ENCODE measurements at regions not wholly inside any gene's neighbourhood (a gene's known extent, or its start where the extent isn't known, plus 50 kb on each side); places are given as distances from the start of the nearest gene placed in this dataset.

- TF ChIP-seq CTCF (conservative IDR thresholded peaks at IDR 0.05 in 1 of 2, IDR thresholded peaks at IDR 0.05 in 1 of 2; ENCODE audit: extremely low read depth in 1 of 2, insufficient read depth in 1 of 2, low read depth in 1 of 2, low read length in 2 of 2) (no peak), EZH2 (IDR thresholded peaks at IDR 0.05; ENCODE audit: borderline replicate concordance, low read length) (no peak)
These were observed 443.0 kb upstream of the MGMT start for GRCh38 chr10:129024046-129024445.

Data from mammary epithelial cell (primary cell).